ENCODE measurements at regions not wholly inside any gene's neighbourhood (a gene's known extent, or its start where the extent isn't known, plus 50 kb on each side); places are given as distances from the start of the nearest gene placed in this dataset.
A peak's percentile ranks its signal among the peaks of the same experiment; 100 is the strongest.
"Not testable (repeated sequence)": the region's sequence is repeated elsewhere in the genome, so short reads cannot be mapped to it uniquely, and the experiment has no call there.

DNA sequence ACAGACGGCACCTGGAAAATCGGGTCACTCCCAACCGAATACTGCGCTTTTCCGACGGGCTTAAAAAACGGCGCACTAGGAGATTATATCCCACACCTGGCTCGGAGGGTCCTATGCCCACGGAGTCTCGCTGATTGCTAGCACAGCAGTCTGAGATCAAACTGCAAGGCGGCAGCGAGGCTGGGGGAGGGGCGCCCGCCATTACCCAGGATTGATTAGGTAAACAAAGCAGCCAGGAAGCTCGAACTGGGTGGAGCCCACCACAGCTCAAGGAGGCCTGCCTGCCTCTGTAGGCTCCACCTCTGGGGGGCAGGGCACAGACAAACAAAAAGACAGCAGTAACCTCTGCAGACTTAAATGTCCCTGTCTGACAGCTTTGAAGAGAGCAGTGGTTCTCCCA is 64.5 kb downstream of the SLC30A10 start:
- not testable (repeated sequence) for H3K27me3 Mint-ChIP-seq (ENCODE audit: low read depth, poor library complexity)

DNA sequence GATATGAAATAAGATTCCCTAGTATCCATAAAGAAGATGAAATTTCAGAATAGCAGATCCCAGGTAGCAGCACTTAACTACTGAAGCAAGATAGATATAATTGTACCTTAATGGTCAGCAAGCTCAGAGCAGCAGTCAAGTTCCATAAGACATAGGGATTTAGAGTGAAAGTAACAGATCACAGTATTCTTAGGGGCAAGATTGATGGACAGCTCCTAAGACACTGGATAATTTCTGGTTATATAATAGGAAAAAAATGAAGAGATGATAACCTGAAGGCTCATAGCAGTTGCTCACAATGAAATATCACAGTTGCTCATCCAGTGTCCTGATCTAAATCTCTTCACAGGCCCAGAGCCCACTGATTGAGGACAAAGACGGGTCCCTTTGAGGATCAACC is 66.0 kb downstream of the SLC30A10 start:
- peaks cover 6% of the 10 kb centered on the region for H3K36me3 Mint-ChIP-seq (ENCODE audit: low read depth)
- peaks cover 3% of the 10 kb centered on the region for H3K4me1 Mint-ChIP-seq
- H3K27me3 Mint-ChIP-seq (ENCODE audit: low read depth, poor library complexity) = no peaks in the 10 kb centered on the region
- DNase-seq = no peak
- TF ChIP-seq, protein P1, sequence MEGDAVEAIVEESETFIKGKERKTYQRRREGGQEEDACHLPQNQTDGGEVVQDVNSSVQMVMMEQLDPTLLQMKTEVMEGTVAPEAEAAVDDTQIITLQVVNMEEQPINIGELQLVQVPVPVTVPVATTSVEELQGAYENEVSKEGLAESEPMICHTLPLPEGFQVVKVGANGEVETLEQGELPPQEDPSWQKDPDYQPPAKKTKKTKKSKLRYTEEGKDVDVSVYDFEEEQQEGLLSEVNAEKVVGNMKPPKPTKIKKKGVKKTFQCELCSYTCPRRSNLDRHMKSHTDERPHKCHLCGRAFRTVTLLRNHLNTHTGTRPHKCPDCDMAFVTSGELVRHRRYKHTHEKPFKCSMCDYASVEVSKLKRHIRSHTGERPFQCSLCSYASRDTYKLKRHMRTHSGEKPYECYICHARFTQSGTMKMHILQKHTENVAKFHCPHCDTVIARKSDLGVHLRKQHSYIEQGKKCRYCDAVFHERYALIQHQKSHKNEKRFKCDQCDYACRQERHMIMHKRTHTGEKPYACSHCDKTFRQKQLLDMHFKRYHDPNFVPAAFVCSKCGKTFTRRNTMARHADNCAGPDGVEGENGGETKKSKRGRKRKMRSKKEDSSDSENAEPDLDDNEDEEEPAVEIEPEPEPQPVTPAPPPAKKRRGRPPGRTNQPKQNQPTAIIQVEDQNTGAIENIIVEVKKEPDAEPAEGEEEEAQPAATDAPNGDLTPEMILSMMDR (IDR thresholded peaks at IDR 0.05) = no peak
- H3K27ac Mint-ChIP-seq = no peak overlapping the region
- H3K4me3 Mint-ChIP-seq = no peak overlapping the region
- H3K9me3 Mint-ChIP-seq = peaks cover 37% of the 10 kb centered on the region

More for the DNA sequence above, 64.5 kb downstream of the SLC30A10 start:
- peaks cover 32% of the 10 kb centered on the region for H3K9me3 Mint-ChIP-seq
- not testable (repeated sequence) for H3K36me3 Mint-ChIP-seq (ENCODE audit: low read depth); H3K4me1 Mint-ChIP-seq; H3K4me3 Mint-ChIP-seq; DNase-seq; H3K27ac Mint-ChIP-seq

DNA sequence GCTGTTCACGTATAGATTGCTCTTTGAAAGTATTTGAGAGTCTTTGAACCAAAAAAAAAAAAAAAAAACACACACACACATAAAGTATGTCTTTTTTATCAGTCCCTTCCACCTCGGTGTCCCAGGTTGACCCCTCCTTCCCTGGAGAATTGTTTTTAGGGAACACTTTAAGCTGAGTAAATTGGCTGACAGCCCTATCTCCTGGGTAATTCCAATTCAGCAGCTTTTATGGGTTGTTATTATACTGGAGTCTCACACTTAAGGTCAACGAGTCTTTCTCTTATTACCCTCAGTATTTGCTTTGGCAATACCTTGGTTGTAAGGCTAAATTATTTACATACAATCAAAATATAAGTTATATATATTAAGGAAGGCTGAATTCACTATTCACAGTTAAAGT is 69.4 kb downstream of the SLC30A10 start:
- Mint-ChIP-seq H3K9me3 (peaks cover 59% of the 10 kb centered on the region), H3K27ac (no peak overlapping the region), H3K27me3 (ENCODE audit: low read depth, poor library complexity) (no peaks in the 10 kb centered on the region), H3K4me3 (no peak overlapping the region), H3K36me3 (ENCODE audit: low read depth) (peaks cover 6% of the 10 kb centered on the region), H3K4me1 (peaks cover 3% of the 10 kb centered on the region)
- TF ChIP-seq, protein P1 (IDR thresholded peaks at IDR 0.05) = no peak
- DNase-seq = no peak

DNA sequence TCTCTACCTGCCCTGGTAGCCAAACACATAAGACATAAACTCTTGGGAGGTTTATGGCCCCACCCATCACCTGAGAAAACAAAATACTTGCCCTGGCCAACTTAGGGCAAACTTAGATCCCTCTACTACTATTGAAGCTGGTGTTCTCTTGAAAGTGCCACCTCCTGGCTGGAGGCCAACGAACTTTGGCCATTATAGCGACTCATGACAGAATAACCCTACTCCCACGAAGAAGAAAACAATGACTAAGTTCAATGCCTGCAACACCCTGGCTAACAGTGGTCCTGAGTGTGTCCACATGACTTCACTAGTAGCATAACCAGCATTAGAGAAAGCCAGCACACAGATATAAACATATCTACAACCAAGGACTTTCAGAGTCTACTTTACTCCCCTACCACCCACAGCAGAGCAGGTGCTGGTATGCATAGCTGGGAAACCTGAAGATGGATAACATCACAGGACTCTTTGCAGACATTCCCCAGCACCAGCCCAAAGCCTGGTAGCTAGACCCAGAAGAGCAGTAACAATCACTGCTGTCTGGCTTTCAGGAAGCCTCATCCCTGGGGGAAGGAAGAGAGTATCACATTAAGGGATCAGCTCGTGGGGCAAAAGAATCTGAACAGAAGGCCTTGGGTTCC is 81.0 kb downstream of the SLC30A10 start:
- no peak for DNase-seq
- TF ChIP-seq, protein P1 (IDR thresholded peaks at IDR 0.05) = no peak
- Mint-ChIP-seq H3K9me3 (peaks cover 35% of the 10 kb centered on the region), H3K36me3 (ENCODE audit: low read depth) (no peaks in the 10 kb centered on the region), H3K27me3 (ENCODE audit: low read depth, poor library complexity) (peaks cover 10% of the 10 kb centered on the region), H3K4me3 (no peak overlapping the region), H3K27ac (no peak overlapping the region), H3K4me1 (no peaks in the 10 kb centered on the region)

DNA sequence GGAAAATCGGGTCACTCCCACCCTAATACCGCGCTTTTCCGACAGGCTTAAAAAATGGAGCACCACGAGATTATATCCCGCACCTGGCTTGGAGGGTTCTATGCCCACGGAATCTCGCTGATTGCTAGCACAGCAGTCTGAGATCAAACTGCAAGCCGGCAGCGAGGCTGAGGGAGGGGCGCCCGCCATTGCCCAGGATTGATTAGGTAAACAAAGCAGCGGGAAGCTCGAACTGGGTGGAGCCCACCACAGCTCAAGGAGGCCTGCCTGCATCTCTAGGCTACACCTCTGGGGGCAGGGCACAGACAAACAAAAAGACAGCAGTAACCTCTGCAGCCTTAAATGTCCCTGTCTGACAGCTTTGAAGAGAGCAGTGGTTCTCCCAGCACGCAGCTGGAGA is 88.8 kb downstream of the SLC30A10 start:
- H3K27ac Mint-ChIP-seq; H3K36me3 Mint-ChIP-seq (ENCODE audit: low read depth); H3K27me3 Mint-ChIP-seq (ENCODE audit: low read depth, poor library complexity): not testable (repeated sequence)
- Mint-ChIP-seq H3K4me3 (peak overlapping the region; percentile 79), H3K9me3 (peaks cover 18% of the 10 kb centered on the region), H3K4me1 (peaks cover 25% of the 10 kb centered on the region)
- TF ChIP-seq, protein P1 (IDR thresholded peaks at IDR 0.05) = peak; percentile 18
- DNase-seq = peak; percentile 62

DNA sequence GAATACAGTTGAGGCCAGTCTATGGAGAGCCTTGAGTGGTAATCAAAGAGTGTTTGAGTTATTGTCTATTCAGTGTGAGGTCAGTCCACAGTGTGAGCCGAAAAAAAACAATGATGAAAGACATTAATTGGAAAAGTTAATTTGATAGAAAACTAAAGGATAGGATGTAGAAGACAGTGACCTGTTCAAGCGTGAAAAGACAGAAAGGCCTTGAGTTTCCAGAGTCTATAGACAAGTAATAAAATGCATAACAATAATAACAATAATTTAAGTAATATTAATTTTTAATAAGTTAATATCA is 90.4 kb downstream of the SLC30A10 start:
- no peaks in the 10 kb centered on the region for H3K36me3 Mint-ChIP-seq (ENCODE audit: low read depth)
- no peak for DNase-seq
- peaks cover 11% of the 10 kb centered on the region for H3K9me3 Mint-ChIP-seq
- H3K4me3 Mint-ChIP-seq = no peak overlapping the region
- H3K27me3 Mint-ChIP-seq (ENCODE audit: low read depth, poor library complexity) = peaks cover 15% of the 10 kb centered on the region
- TF ChIP-seq, protein P1 (IDR thresholded peaks at IDR 0.05) = no peak
- no peak overlapping the region for H3K27ac Mint-ChIP-seq
- H3K4me1 Mint-ChIP-seq = peaks cover 25% of the 10 kb centered on the region

All from nephron progenitor cell (in vitro differentiated cells).